Pancreas (tissue), 10 donors: ENCODE measurements at regions not wholly inside any gene's neighbourhood (a gene's known extent, or its start where the extent isn't known, plus 50 kb on each side); places are given as distances from the start of the nearest gene placed in this dataset.
"Not testable (repeated sequence)": the region's sequence is repeated elsewhere in the genome, so short reads cannot be mapped to it uniquely, and the experiment has no call there.

Experiments used
- ATAC-seq, 4 donors: fragments of 200-7000 bp; cut with Tn5 transposase; one replicate each; pipeline versions ENCODE4 v1.8.0 to v1.9.1; 2020; ENCODE audit warnings: mild to moderate bottlenecking in 4 of 4, moderate library complexity in 4 of 4
- DNase-seq, 6 donors: peaks; one replicate each; pipeline ENCODE4 v3.0.0-alpha.2; 2020
- FAIRE-seq: peaks from 2 replicates; lab custom pipeline; 2012; peaks lifted over from hg19 to GRCh38; lab: Jason Lieb, UNC
- H3K27ac ChIP-seq, 4 donors: fragments of 200-600 bp; sonication (generic); 1 replicate in 3 of 4; 2 replicates in 1 of 4; pipeline versions ENCODE4 v1.5.0 to v1.8.0; 2020
- H3K27me3 ChIP-seq, 4 donors: fragments of 200-600 bp; one replicate each; pipeline ENCODE4 v1.8.0; 2021
- H3K36me3 ChIP-seq, 3 donors: fragments of 200-600 bp; sonication (generic) in 1 of 3; one replicate each; pipeline versions ENCODE4 v1.5.0 to v1.8.0; 2020 to 2021
- H3K4me1 ChIP-seq, 3 donors: fragments of 200-600 bp; one replicate each; pipeline ENCODE4 v1.8.0; 2021
- H3K4me3 ChIP-seq, 4 donors: fragments of 200-600 bp; sonication (generic) in 2 of 4; one replicate each; pipeline versions ENCODE4 v1.5.0 to v1.8.0; 2020 to 2021
- H3K9me3 ChIP-seq, 4 donors: fragments of 200-600 bp; one replicate each; pipeline ENCODE4 v1.8.0; 2021
- WGBS, 2 donors: extraction: QIAGEN DNeasy Blood & Tissue Kit; methylation state at CpG; one replicate each; pipeline ENCODE4 v1.1.7; 2013; 5-methylcytosine and 5-hydroxymethylcytosine counted together
- intact Hi-C, 3 donors: fragments of 100-400 bp; cut with DNase I; formaldehyde crosslinking; loops; one replicate each; pipeline versions ENCODE4 v1.11.1 to v1.14.2; 2022
- TF ChIP-seq, protein P1 (sequence below), 4 donors: fragments of 200-600 bp; sonication (generic) in 3 of 4; IDR thresholded peaks; one replicate each; pipeline versions ENCODE4 v1.5.0 to v1.8.0; 2021; ENCODE audit warnings: antibody characterized with exemption in 4 of 4
- donor health status: healthy with polysubstance abuse.
- donor health status: DM: no; HTN: no; CAD: no; lungs with moderate emphysema.
- donor health status: DM: no; HTN: no; CAD: no.
- donor health status: control.
- donor health status: control.
- donor health status: Bipolar disorder and iron deficiency.
- donor health status: DM: yes; HTN: yes; CAD: no.
- donor health status: DM: no; HTN: no; CAD: no.
- donor health status: DM: no; HTN: no; CAD: no.
- donor health status: DM: yes; HTN: yes; CAD: no.

DNA sequence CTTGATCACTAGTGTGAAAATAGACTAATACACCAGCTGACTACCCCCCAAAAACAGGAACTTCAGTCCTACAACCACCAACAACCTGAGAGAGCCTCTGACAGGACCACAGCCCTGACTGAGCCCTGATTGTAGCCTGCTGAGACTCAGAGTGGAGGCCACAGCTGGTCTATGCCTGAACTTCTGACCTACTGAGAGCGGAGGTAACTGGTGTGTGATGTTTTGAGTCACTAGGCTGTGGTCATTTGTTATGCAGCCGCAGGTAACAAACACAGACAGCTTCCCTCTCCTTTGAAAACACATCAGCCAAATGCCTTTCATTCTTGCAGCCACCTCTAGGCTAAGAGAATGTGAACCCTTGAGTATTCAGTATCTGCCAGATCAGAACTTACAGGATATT lies 631.1 kb downstream of the PRIM2 start:
- H3K4me1 ChIP-seq, H3K4me3 ChIP-seq, ATAC-seq, H3K9me3 ChIP-seq, FAIRE-seq, intact Hi-C loops, H3K27ac ChIP-seq, H3K36me3 ChIP-seq, DNase-seq, H3K27me3 ChIP-seq: not testable (repeated sequence)
- WGBS, 2 donors, result 91 to 98% methylated on average over 2 of the region's 2 CpGs

DNA sequence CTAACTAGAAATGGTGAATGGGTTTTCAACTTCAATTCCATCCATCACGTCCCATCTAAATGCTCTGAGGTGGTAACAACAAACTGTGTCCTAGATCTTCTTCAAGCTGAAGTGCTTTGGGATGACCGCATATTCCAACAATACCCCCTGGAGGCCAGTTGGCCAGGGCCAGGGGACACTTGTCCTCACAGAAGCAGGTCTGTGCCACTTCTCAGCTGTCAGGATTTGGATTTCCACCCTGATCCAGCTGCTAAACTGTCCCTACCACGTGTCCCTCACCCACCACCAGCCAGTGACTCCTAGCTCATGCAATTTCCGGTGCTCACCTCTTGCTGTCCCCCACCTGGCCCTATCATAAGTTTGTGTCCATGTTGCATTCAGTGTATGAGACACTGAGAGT lies 633.0 kb downstream of the PRIM2 start:
- DNase-seq, H3K27ac ChIP-seq, H3K36me3 ChIP-seq, FAIRE-seq, H3K27me3 ChIP-seq, H3K4me1 ChIP-seq, intact Hi-C loops, H3K4me3 ChIP-seq, ATAC-seq, H3K9me3 ChIP-seq: not testable (repeated sequence)
- WGBS, 2 donors, result 91 to 92% methylated on average over 4 of the region's 4 CpGs

DNA sequence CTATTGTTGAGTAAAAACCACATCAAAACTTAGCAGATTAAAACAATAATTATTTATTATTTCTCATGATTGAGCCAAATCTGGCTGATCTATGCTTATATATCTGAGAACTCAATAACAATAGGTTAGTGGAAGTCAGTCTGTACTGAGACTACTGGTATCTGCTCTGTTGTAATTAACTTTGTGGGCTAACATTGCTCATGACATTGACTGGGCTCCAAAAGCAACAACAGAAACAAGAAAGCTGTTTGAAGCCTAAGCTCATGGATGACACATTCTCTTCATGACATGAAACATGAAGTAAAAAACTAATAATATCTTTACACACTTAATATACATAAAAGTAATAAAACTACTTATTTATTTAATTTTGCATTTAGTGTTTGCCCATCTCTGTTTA lies 649.3 kb downstream of the PRIM2 start:
- H3K36me3 ChIP-seq, ATAC-seq, H3K27ac ChIP-seq, H3K4me3 ChIP-seq, H3K9me3 ChIP-seq, intact Hi-C loops, FAIRE-seq, H3K4me1 ChIP-seq, DNase-seq, H3K27me3 ChIP-seq: not testable (repeated sequence)

DNA sequence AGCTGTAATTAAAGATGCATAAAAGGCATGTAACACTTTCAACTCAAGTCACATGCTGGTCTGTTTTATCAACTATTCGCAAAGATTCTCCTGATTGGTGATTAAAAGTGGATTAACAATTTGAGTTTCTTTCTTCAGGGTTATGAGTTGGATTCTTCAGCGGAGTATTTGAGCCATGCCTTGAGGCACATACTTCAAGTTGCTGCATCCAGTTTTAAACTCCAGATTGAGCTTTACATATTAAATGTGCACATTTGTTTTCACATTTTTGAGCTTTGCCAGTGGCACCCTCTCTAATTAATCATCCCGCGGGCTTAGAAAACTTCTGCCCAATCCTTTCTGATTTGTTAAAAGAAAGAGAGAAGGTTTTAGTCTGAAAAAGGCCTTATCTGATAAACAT lies 654.5 kb downstream of the PRIM2 start:
- H3K4me3 ChIP-seq, H3K27ac ChIP-seq, FAIRE-seq, intact Hi-C loops, H3K4me1 ChIP-seq, DNase-seq, ATAC-seq, H3K9me3 ChIP-seq, H3K27me3 ChIP-seq, H3K36me3 ChIP-seq: not testable (repeated sequence)
- WGBS, 2 donors, result 74 to 77% methylated on average over 4 of the region's 4 CpGs

DNA sequence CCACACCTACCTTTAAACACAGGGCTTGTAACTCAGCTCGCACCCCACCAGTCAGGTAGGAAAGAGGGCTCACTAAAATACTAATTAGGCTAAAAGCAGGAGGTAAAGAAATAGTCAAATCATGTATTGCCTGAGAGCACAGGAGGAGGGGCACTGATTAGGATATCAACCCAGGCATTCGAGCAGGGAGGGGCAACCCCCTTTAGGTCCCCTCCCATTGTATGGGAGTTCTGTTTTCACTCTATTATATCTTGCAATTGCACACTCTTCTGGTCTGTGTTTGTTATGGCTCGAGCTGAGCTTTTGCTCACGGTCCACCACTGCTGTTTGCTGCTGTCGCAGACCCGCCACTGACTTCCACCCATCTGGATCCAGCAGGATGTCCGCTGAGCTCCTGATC lies 657.2 kb downstream of the PRIM2 start:
- TF ChIP-seq, protein P1, sequence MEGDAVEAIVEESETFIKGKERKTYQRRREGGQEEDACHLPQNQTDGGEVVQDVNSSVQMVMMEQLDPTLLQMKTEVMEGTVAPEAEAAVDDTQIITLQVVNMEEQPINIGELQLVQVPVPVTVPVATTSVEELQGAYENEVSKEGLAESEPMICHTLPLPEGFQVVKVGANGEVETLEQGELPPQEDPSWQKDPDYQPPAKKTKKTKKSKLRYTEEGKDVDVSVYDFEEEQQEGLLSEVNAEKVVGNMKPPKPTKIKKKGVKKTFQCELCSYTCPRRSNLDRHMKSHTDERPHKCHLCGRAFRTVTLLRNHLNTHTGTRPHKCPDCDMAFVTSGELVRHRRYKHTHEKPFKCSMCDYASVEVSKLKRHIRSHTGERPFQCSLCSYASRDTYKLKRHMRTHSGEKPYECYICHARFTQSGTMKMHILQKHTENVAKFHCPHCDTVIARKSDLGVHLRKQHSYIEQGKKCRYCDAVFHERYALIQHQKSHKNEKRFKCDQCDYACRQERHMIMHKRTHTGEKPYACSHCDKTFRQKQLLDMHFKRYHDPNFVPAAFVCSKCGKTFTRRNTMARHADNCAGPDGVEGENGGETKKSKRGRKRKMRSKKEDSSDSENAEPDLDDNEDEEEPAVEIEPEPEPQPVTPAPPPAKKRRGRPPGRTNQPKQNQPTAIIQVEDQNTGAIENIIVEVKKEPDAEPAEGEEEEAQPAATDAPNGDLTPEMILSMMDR (IDR thresholded peaks at IDR 0.05), result no peak
- Histone ChIP-seq H3K9me3 (no peaks in the 10 kb centered on the region), H3K36me3 (no peaks in the 10 kb centered on the region), H3K4me3 (no peak overlapping the region), H3K4me1 (no peaks in the 10 kb centered on the region), H3K27me3 (no peaks in the 10 kb centered on the region), H3K27ac (no peak overlapping the region)
- FAIRE-seq (no peak), DNase-seq (no peak), ATAC-seq (no peak)
- intact Hi-C loops, result no loop called here
- WGBS, 2 donors, result 59 to 73% methylated on average over 7 of the region's 7 CpGs

DNA sequence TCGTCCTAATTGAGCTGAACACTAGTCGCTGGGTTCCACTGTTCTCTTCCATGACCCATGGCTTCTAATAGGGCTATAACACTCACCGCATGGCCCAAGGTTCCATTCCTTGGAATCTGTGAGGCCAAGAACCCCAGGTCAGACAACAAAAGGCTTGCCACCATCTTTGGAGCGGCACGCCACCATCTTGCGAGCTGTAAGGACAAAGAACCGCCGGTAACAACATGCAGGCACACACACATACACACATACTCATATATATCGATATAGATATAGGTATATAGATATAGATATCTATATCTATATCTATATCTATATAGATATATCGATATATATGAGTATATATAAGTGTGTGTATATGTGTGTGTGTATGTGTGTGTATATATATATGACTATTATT lies 657.7 kb downstream of the PRIM2 start:
- intact Hi-C loops, DNase-seq, H3K4me3 ChIP-seq, ATAC-seq, H3K36me3 ChIP-seq, H3K9me3 ChIP-seq, H3K27ac ChIP-seq, FAIRE-seq, H3K4me1 ChIP-seq, H3K27me3 ChIP-seq: not testable (repeated sequence)
- 82 to 86% methylated on average over 10 of the region's 10 CpGs for whole genome bisulfite sequencing, 2 donors

DNA sequence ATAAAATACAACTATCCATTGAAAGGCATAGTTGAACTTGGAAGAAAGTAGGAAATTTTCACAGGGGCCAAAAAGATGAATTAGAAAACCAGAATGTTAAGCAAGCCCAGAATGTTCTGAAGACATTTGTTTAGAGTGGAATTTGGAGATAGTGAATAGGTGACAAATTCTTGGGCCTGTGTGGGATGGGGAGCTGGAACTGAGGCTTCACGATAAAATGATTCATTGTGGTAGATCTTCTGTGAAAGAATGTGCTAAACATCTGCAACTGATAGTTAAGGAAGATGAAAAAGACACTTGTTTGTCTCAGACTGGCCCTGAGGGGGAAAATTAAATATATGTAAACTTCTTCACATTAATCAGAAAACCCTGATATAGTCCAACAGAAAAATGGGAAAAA lies 658.9 kb downstream of the PRIM2 start:
- H3K9me3 ChIP-seq, DNase-seq, H3K4me3 ChIP-seq, H3K36me3 ChIP-seq, H3K27ac ChIP-seq, FAIRE-seq, intact Hi-C loops, H3K4me1 ChIP-seq, ATAC-seq, H3K27me3 ChIP-seq: not testable (repeated sequence)
- WGBS, 2 donors, result 20 to 24% methylated on average over 1 of the region's 1 CpG

DNA sequence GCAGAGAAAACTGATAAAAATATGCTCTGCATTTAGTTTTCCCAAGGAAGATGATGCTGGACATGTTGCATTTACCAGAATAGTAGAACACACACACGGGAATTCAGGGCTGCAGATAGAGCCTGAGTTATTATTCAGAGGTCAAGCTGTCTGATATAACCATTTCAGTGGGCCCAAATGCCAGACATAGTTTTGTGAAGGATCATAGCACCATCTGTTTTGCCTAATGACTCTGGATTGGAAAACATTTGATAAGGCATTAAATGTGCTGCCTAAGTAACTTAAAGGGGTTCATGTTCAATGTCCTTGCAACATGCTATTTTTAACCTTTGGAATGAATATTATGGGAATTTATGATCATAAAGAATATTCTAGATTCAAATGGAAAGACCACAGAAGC lies 666.2 kb downstream of the PRIM2 start:
- ATAC-seq, DNase-seq, H3K4me1 ChIP-seq, H3K27ac ChIP-seq, H3K27me3 ChIP-seq, intact Hi-C loops, H3K4me3 ChIP-seq, H3K9me3 ChIP-seq, FAIRE-seq, H3K36me3 ChIP-seq: not testable (repeated sequence)
- WGBS, 2 donors, result 4 to 30% methylated on average over 1 of the region's 1 CpG

DNA sequence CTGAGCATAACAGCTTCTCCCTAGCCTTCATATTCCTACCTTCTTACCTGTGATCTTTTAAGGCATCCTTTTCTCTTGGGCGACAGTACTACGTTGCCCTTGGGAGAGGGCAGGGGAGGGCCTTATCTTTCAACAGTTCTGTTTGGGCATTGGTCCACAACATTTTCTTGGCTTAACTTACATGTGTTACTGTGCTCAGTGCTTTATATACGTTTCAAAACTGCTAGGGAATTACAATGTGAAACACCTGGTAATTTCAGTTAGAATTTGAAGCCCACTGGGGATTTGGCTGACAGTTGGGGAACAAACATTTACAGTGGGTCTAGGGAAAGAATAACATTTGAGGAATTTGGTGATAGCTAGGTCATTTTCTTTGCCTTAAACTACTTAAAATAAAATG lies 667.1 kb downstream of the PRIM2 start:
- H3K27me3 ChIP-seq, H3K4me3 ChIP-seq, FAIRE-seq, intact Hi-C loops, H3K36me3 ChIP-seq, H3K9me3 ChIP-seq, ATAC-seq, DNase-seq, H3K27ac ChIP-seq, H3K4me1 ChIP-seq: not testable (repeated sequence)
- 43 to 50% methylated on average over 3 of the region's 3 CpGs for WGBS, 2 donors

DNA sequence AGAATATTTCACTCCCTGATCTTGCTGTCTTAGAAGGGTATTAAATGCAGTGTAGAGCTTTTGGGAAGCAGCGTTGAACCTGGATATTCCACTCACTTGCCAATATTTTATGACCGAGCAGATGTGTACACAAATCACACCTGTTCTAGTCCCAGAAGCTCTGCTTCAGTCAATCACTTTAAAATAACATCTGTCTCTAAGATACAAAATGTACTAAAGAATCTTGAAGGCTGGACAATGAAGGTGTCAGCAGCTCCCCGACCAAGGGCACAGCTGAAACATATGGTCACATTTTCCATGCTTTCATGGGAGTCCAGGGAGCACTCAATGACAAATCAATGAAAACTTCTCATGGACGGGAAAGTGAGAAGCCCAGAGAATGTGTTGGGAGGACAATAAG lies 668.3 kb downstream of the PRIM2 start:
- DNase-seq, intact Hi-C loops, FAIRE-seq, H3K9me3 ChIP-seq, H3K36me3 ChIP-seq, H3K4me3 ChIP-seq, H3K27me3 ChIP-seq, H3K4me1 ChIP-seq, H3K27ac ChIP-seq: not testable (repeated sequence)
- ATAC-seq, result peak in 3 of 4 donors; percentile 17 to 75 (median 74)
- WGBS, 2 donors, result 14 to 17% methylated on average over 4 of the region's 4 CpGs

DNA sequence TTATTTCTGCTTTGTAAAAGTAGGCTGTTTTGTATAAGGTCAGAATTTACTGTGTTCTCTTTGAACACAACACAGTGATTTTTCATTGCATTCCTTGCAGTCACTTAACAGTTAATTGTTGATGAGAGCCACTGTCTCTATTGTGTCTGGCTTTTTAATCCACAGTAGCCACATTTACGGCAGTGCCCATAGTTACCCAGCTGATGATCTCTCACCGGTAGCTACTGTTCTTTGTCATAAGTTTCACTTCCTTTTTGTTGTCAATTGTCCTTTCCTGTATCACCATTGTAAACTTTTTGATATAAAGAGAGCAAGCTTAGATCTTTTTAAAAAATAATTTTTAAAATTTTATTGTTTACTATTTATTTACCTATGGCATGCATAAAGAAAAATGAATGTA lies 669.2 kb downstream of the PRIM2 start:
- DNase-seq, result not testable (repeated sequence)

DNA sequence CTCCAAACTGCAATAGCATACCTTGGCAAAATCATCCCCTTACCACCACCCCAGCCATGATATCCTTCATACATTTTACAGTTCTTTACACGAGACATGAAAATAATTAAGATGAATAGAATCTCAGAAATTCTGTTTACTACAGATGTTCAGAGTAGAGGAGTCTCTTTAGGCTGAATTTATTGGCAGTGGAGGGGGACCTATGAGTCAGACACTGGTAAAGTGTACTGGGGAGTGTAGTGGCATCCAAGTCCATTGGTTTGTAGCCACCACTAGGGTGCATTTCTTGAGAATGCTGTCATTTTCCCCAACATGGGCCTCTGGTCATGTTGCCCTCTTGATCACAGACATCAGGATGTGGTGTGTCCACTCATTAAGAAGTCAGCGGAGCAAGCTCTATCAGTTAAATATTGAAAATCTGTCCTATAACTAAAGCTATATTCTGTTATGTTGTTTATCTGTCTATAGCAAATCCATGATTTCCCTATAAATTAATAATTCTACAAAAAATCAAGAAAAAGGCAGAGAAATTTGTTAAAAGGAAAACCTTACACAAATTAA lies 672.2 kb downstream of the PRIM2 start:
- ATAC-seq, H3K27me3 ChIP-seq, H3K9me3 ChIP-seq, intact Hi-C loops, H3K36me3 ChIP-seq, DNase-seq, H3K4me3 ChIP-seq, H3K27ac ChIP-seq, H3K4me1 ChIP-seq: not testable (repeated sequence)
- peak; percentile 5 for FAIRE-seq
- 44 to 51% methylated on average over 2 of the region's 2 CpGs for WGBS, 2 donors

More for the DNA sequence above, 669.2 kb downstream of the PRIM2 start:
- H3K36me3 ChIP-seq, H3K4me3 ChIP-seq, H3K4me1 ChIP-seq, H3K27ac ChIP-seq, intact Hi-C loops, H3K9me3 ChIP-seq, H3K27me3 ChIP-seq: not testable (repeated sequence)
- peak in 1 of 4 donors; percentile 52 for ATAC-seq
- peak; percentile 17 for FAIRE-seq
- WGBS, 2 donors, result 36 to 47% methylated on average over 2 of the region's 2 CpGs
